ENCODE measurements at regions not wholly inside any gene's neighbourhood (a gene's known extent, or its start where the extent isn't known, plus 50 kb on each side); places are given as distances from the start of the nearest gene placed in this dataset.
"Not testable (repeated sequence)": the region's sequence is repeated elsewhere in the genome, so short reads cannot be mapped to it uniquely, and the experiment has no call there.

- not testable (repeated sequence) for DNase-seq (ENCODE audit: low read depth)
These were observed 348.6 kb upstream of the CHRNA7 start for GRCh38 chr15:31681529-31682259.

GRCh38 chr15:31687088-31687487, 343.2 kb upstream of the CHRNA7 start:
- DNase-seq (ENCODE audit: low read depth), result not testable (repeated sequence)

DNA sequence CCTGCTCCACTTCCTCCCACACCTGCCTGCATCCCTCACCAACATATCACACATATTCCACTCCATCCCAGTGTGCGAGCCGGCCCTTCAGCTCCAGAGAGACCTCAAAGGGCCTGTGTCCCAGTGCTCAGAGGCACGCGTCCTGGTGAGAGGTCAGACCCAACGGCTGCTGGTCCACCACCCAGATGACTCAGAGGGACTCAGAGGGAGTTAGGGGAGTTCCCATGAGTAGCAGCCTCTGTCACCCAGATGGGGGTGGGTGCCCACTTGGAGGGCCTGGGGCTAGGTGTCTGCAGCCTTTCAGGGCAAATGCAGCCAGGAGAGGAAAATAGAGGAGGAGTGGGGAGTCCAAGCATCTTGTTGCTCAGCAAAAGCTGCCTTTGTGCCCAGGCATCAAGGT, 333.8 kb upstream of the CHRNA7 start:
- DNase-seq (ENCODE audit: low read depth), result not testable (repeated sequence)

DNA sequence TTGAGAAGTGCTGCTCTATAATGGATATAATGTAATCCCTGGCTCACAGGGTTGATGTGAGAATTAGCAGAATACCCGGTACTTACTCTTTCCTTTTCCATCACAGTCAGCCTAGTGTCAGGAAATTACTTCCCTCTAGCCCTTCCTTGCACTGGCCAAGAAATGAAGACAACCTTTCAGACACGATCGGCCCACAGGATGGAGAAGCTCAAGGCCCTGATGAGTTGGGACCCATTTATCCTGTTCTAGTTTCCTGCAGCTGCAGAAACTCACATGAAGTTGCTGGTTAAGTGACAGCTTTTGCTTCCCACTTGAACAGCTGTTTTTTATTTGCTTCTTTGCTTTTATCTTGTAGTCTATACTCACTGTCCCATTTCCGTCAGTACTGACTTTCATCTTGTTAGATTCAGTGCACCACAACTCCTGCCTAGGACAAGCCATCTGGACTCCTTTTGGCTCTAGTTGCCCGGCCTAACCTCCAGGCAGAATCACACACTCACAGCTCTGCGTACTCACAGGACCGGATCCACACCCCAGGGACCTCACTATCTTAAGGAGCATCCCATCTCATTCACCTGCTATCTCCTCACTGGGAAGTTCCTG, 325.1 kb upstream of the CHRNA7 start:
- DNase-seq (ENCODE audit: low read depth), result not testable (repeated sequence)

DNA sequence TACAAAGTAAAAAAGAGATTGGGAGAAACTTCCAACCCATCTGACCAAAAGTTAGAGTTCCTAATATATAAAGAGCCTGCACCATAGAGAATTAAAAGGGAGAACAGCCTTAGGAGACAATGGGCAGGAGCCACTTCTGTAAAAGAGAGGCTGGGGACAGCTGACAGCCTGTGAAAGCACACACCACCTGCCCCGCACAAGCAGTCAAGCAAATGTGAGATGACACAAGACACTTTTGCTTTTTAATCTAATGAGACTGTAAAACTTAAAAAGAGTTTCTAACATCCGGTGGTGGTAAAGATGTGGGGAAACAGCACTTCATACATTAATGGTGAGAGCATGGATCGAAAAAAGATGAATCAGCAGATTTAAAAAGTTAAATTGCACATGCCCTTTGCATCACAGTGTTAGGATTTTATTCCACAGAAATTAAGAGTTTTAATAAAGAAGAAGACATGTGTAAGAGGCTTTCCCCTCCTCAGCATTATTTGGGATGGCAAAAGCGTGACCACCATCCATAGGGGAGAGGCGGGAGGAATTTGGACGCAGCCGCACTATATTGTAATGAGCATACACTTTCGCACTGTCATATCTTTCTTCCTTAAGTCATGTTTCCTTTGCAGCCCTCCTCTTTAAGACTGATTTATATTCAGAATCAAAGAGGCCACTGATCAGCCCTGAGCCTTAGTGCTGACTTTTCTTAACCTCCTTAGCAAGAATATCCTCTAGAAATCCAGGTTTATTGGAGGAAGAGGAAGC, 322.2 kb upstream of the CHRNA7 start:
- not testable (repeated sequence) for DNase-seq (ENCODE audit: low read depth)

DNA sequence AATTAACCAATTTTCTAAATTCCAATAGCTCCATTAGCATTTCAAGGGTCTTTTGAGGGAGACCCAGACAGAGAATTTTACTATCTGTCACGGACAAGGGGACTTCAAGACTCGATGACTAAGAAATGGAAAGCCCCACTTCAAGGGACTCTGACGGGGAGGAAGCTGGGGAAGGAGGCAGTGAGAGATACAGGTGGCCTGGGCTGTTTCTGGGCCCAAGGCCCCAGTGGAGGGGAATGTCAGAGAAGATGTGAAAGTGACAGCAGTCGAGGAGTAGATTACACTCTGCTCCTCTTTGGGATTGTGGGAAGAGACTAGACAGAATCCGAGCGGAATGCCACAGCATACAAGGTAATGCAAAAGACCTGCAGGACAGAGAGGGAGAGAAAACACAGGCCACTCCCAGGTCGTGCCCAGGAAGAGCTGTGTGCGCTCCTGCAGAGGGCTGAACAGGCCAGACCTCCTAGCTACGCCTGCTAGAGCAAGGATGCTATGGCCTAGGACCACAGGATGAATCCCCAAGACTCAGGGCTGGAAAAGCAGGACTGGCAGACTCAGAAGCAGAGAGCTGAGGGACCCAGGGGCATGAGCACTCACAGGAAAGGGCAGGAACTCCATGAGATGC, 321.5 kb upstream of the CHRNA7 start:
- DNase-seq (ENCODE audit: low read depth), result not testable (repeated sequence)

DNA sequence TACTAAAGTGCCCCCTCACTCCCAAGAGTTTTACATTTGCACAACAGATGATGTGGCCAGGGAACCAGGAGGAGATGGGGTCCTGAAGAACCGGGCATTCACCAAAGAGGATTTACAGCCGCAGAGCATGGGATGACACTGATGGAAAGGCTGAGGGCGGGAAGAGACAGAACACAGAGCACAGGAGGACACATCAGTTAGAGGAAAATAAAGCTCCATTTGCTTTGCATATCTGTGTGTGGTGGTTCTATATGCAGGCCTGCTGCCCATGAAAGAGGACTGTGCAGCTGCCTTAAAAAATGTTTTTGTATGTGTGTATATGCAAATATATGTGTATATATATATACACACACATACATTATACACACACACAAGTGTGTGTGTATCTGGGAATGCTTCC, 320.8 kb upstream of the CHRNA7 start:
- DNase-seq (ENCODE audit: low read depth), result not testable (repeated sequence)

- DNase-seq (ENCODE audit: low read depth), result not testable (repeated sequence)
These were observed 319.5 kb upstream of the CHRNA7 start for GRCh38 chr15:31710806-31711205.

- not testable (repeated sequence) for DNase-seq (ENCODE audit: low read depth)
These were observed 315.1 kb upstream of the CHRNA7 start for GRCh38 chr15:31715208-31715607.

DNA sequence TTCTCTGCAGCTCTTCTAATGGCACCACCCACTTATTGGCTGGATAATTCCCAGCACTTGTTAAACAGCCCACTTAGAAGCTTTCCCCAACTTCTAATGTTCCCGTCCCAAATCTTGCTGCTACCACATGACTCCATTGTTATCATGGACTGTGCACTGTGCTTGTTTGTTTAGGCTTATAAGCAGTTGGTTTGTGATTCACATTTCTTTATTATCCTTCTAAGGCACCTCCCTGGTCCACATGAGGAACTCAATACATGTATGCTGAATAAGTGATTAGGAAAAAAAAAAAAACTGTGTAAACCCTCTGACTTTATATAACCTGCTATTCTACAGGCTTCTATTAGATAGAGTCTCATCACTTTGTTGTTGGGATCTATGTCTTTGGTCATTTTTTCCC, 311.7 kb upstream of the CHRNA7 start:
- DNase-seq (ENCODE audit: low read depth), result not testable (repeated sequence)

DNA sequence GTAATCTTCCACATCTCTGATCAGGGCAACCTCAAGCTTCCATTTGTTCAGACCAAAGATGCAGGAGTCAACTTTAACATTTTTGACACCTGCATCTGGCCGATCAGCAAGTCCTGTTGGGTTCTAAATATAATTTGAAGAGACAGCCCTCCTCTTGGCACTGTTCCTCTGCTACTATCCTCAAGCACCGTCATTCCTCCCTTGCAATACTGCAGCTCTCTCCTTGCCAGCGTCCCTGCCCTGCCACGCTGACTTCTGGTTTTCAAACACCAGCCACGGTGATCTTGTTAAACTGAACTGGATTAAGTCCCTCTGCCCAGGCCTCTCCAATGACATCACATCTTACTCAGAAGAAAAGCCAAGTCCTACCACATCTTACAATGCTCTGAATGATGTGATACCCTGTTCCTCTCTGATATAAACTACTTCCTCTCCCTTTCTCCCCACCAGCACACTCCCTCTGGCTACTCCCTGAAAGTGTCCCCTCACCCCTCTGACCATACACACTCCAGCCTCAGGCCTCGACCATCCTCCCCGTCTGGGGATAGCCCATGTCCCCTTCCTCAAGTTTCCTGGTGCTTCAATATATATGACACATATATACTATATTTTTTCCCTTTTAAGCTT, 310.8 kb upstream of the CHRNA7 start:
- DNase-seq (ENCODE audit: low read depth), result not testable (repeated sequence)

DNA sequence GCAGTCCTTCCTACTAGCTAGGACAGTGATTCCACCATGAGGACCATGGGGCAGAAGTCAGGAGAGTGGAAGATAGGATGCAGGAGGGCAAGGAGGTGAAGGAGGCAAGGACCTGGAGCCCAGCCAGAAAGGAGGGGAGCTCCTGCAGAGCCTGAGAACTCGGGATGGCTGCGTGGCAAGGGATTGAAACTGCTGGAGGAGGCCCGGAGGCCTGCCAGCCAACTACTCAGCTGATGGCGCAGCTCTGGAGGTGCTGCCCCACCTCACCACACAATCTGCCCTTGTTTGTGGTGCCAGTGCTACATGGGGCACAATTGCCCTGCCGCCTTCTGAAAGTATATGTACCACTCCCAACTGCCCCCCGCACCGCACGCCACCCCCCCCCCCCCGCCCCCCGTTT, 307.3 kb upstream of the CHRNA7 start:
- not testable (repeated sequence) for DNase-seq (ENCODE audit: low read depth)

GRCh38 chr15:31724903-31725302, 305.4 kb upstream of the CHRNA7 start:
- DNase-seq (ENCODE audit: low read depth), result not testable (repeated sequence)

- not testable (repeated sequence) for DNase-seq (ENCODE audit: low read depth)
These were observed 304.7 kb upstream of the CHRNA7 start for GRCh38 chr15:31725619-31726018.

GRCh38 chr15:31727612-31728011, 302.7 kb upstream of the CHRNA7 start:
- DNase-seq (ENCODE audit: low read depth), result no peak

DNA sequence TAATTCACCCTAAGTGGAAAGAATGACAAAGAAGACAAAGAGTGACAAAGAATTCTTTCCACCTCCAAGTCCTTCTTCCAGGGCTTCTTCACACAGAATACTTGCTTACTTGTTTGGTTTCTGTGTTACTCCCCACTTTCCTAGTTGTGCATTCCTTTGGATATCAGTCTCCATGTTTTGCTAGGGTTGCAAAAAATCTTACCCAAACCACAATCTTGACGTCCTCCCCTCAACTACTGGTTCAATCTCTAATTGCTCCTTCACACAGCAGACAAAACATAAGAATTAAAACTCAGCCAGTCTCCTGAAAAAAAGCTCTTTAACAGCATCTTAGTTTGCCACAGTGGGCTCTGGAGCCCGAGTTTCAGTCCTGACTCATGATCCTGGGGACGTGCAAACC, 297.6 kb upstream of the CHRNA7 start:
- DNase-seq (ENCODE audit: low read depth), result no peak

- DNase-seq (ENCODE audit: low read depth), result no peak
These were observed 296.9 kb upstream of the CHRNA7 start for GRCh38 chr15:31733424-31733823.

GRCh38 chr15:31740203-31740602, 290.1 kb upstream of the CHRNA7 start:
- DNase-seq (ENCODE audit: low read depth), result no peak

DNA sequence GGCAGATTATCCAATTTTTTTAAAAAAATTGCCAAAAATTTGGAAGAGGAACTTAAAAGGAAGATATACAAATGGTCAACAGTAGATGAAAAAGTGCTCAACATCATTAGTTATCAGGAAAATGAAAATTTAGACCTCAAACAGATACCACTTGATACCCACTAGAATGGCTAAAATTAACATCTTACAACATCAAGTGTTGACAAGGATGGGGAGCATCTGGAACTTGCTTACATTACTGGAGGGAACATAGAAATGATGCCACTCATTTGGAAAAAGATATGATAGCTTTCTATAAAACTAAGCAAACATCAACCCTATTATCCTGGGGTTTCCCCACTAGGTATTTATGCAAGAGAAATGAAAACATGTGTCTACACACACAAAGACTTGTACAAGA, 284.5 kb upstream of the CHRNA7 start:
- no peak for DNase-seq (ENCODE audit: low read depth)

DNA sequence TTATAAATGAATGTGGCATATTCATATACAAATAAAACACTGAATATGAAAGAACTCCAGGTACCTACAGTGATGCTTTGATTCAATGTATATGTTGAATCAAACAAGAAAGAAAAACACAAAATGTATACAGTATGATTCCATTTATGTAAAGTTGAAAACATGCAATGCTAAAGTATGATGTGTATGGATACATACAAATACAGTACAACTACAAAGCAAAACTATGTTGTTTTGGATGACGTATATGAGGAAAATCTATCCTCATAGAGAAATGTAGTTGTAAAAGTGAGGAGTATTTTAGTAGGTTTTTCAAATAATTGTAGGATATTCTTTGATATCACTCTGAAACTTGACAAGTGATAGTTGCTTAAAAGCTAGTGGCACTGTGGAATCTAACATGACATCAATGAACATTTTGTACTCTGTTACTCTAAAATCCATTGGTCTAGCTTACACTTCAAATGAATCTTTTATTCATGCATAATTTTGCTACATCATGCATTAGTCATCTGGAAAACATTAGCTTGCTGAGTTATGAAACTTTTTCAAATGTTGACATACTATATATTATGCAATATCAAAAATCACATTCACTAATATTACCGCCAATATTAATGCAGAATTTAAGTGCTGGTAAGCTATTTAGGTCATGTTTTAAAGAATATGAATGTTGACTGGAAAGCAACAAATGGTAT, 278.1 kb upstream of the CHRNA7 start:
- DNase-seq (ENCODE audit: low read depth), result no peak

DNA sequence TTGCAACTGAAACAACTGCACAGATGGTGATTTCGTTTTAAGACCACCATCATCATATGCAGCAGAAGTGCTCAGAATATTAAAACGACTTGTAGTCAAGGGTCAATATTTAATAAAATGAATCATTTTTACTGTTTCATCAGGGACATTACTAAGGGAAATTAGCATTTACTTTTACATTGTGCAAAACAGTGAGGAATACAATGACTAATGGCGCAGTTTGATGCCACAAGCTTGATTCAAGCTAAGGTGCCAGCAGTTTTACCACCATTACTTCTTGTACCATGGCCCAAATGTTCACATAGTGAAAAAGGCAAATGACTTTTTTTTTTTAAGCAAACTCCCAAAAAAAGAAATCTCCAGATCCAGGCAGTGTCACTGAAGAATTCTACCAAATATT, 277.4 kb upstream of the CHRNA7 start:
- no peak for DNase-seq (ENCODE audit: low read depth)

All from CMK (cell line).